ENCODE measurements at regions not wholly inside any gene's neighbourhood (a gene's known extent, or its start where the extent isn't known, plus 50 kb on each side); places are given as distances from the start of the nearest gene placed in this dataset.

DNA sequence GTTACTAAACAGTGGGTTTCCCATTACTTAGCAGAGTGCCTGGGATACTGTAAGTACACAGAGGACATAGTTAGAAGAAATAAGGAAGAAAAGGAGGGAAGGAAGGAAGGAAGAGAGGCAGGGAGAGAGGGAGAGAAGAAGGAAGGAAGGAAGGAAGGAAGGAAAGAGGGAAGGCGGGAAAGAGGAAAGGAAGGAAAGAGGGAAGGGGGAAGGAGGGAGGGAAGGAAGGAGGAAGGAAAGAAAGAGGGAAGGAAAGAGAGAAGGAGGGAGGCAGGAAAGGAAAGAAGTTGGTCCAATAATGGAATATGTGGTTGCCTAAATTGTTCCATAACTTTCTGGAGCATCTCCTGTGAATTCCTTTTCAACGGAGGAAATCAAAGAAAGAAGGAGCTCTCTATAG lies 1230.4 kb downstream of the AACS start:
- no peak overlapping the region for H3K9ac ChIP-seq (ENCODE audit: low read length)

DNA sequence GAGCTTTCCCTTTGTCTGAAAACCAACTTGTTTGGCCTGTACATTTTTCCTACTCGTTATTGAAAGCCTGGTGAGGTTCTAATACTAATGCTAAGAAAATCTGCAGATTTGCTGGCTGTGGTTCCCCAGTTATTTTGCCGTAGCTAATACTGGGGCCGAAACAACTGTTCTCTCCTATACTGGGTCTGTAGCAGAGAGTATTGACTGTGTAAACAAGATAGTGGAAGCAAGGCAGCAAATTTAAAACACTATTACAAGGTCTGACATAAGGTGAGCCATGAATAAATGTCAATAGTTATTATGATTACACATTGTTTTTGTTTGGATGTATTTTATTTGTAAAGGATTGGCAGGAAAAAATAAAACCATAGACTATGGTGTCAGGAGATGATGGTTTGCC lies 1244.0 kb downstream of the AACS start:
- Histone ChIP-seq H3K27ac (ENCODE audit: low read length) (no peak overlapping the region), H3K36me3 (ENCODE audit: insufficient read depth, low read length) (no peaks in the 10 kb centered on the region), H3K9me2 (ENCODE audit: insufficient read depth, low read length) (no peaks in the 10 kb centered on the region), H3K9ac (ENCODE audit: low read length) (no peak overlapping the region), H3F3A (ENCODE audit: insufficient read depth, low read length, poor library complexity, severe bottlenecking) (no peaks in the 10 kb centered on the region), H3K4me3 (ENCODE audit: low read length) (no peak overlapping the region), H3K9me3 (ENCODE audit: low read length) (no peaks in the 10 kb centered on the region), H3K79me2 (replicated peaks; ENCODE audit: insufficient read depth, low read length) (no peaks in the 10 kb centered on the region), H4K20me1 (ENCODE audit: insufficient read depth) (no peaks in the 10 kb centered on the region), H3K4me2 (ENCODE audit: low read length) (no peak overlapping the region), H3K27me3 (ENCODE audit: insufficient read depth, low read depth, low read length) (no peaks in the 10 kb centered on the region), H2AFZ (ENCODE audit: low read depth, low read length) (no peak overlapping the region)
- TF ChIP-seq POLR2AphosphoS5 (IDR thresholded peaks at IDR 0.05), result no peak
- no peak for TF ChIP-seq MXI1 (conservative IDR thresholded peaks at IDR 0.05; ENCODE audit: poor library complexity, severe bottlenecking)
- TF ChIP-seq SMC3 (conservative IDR thresholded peaks at IDR 0.05; ENCODE audit: poor library complexity), result no peak
- TF ChIP-seq, protein P1, sequence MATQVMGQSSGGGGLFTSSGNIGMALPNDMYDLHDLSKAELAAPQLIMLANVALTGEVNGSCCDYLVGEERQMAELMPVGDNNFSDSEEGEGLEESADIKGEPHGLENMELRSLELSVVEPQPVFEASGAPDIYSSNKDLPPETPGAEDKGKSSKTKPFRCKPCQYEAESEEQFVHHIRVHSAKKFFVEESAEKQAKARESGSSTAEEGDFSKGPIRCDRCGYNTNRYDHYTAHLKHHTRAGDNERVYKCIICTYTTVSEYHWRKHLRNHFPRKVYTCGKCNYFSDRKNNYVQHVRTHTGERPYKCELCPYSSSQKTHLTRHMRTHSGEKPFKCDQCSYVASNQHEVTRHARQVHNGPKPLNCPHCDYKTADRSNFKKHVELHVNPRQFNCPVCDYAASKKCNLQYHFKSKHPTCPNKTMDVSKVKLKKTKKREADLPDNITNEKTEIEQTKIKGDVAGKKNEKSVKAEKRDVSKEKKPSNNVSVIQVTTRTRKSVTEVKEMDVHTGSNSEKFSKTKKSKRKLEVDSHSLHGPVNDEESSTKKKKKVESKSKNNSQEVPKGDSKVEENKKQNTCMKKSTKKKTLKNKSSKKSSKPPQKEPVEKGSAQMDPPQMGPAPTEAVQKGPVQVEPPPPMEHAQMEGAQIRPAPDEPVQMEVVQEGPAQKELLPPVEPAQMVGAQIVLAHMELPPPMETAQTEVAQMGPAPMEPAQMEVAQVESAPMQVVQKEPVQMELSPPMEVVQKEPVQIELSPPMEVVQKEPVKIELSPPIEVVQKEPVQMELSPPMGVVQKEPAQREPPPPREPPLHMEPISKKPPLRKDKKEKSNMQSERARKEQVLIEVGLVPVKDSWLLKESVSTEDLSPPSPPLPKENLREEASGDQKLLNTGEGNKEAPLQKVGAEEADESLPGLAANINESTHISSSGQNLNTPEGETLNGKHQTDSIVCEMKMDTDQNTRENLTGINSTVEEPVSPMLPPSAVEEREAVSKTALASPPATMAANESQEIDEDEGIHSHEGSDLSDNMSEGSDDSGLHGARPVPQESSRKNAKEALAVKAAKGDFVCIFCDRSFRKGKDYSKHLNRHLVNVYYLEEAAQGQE (IDR thresholded peaks at IDR 0.05; ENCODE audit: borderline replicate concordance), result no peak
- TF ChIP-seq TAF1 (IDR thresholded peaks at IDR 0.05; ENCODE audit: low read depth), result no peak
- no peak for TF ChIP-seq EZH2 (IDR thresholded peaks at IDR 0.05; ENCODE audit: borderline replicate concordance, insufficient read depth, low read length, poor library complexity, severe bottlenecking)
- TF ChIP-seq, protein P2, sequence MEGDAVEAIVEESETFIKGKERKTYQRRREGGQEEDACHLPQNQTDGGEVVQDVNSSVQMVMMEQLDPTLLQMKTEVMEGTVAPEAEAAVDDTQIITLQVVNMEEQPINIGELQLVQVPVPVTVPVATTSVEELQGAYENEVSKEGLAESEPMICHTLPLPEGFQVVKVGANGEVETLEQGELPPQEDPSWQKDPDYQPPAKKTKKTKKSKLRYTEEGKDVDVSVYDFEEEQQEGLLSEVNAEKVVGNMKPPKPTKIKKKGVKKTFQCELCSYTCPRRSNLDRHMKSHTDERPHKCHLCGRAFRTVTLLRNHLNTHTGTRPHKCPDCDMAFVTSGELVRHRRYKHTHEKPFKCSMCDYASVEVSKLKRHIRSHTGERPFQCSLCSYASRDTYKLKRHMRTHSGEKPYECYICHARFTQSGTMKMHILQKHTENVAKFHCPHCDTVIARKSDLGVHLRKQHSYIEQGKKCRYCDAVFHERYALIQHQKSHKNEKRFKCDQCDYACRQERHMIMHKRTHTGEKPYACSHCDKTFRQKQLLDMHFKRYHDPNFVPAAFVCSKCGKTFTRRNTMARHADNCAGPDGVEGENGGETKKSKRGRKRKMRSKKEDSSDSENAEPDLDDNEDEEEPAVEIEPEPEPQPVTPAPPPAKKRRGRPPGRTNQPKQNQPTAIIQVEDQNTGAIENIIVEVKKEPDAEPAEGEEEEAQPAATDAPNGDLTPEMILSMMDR (IDR thresholded peaks at IDR 0.05; ENCODE audit: poor library complexity, severe bottlenecking), result no peak
- no peak for TF ChIP-seq EP300 (conservative IDR thresholded peaks at IDR 0.05; ENCODE audit: poor library complexity, severe bottlenecking)
- no peak for TF ChIP-seq RAD21 (conservative IDR thresholded peaks at IDR 0.05)

More for the DNA sequence above, 1230.4 kb downstream of the AACS start:
- no peaks in the 10 kb centered on the region for H3K36me3 ChIP-seq (ENCODE audit: insufficient read depth, low read length)
- H4K20me1 ChIP-seq (ENCODE audit: insufficient read depth), result no peaks in the 10 kb centered on the region
- H3K27me3 ChIP-seq (ENCODE audit: insufficient read depth, low read depth, low read length), result no peaks in the 10 kb centered on the region
- no peaks in the 10 kb centered on the region for H3K9me3 ChIP-seq (ENCODE audit: low read length)
- no peak overlapping the region for H3K27ac ChIP-seq (ENCODE audit: low read length)
- H3K9me2 ChIP-seq (ENCODE audit: insufficient read depth, low read length), result no peaks in the 10 kb centered on the region
- no peaks in the 10 kb centered on the region for H3K79me2 ChIP-seq (replicated peaks; ENCODE audit: insufficient read depth, low read length)
- TF ChIP-seq, protein P1 (IDR thresholded peaks at IDR 0.05; ENCODE audit: borderline replicate concordance), result no peak
- TF ChIP-seq EP300 (conservative IDR thresholded peaks at IDR 0.05; ENCODE audit: poor library complexity, severe bottlenecking), result no peak
- no peak for TF ChIP-seq TAF1 (IDR thresholded peaks at IDR 0.05; ENCODE audit: low read depth)
- no peak for TF ChIP-seq EZH2 (IDR thresholded peaks at IDR 0.05; ENCODE audit: borderline replicate concordance, insufficient read depth, low read length, poor library complexity, severe bottlenecking)
- TF ChIP-seq, protein P2 (IDR thresholded peaks at IDR 0.05; ENCODE audit: poor library complexity, severe bottlenecking), result no peak
- TF ChIP-seq RAD21 (conservative IDR thresholded peaks at IDR 0.05), result no peak
- no peak for TF ChIP-seq POLR2AphosphoS5 (IDR thresholded peaks at IDR 0.05)
- no peak for TF ChIP-seq SMC3 (conservative IDR thresholded peaks at IDR 0.05; ENCODE audit: poor library complexity)
- no peak for TF ChIP-seq MXI1 (conservative IDR thresholded peaks at IDR 0.05; ENCODE audit: poor library complexity, severe bottlenecking)
- H2AFZ ChIP-seq (ENCODE audit: low read depth, low read length), result no peak overlapping the region
- no peaks in the 10 kb centered on the region for H3F3A ChIP-seq (ENCODE audit: insufficient read depth, low read length, poor library complexity, severe bottlenecking)
- no peak overlapping the region for H3K4me2 ChIP-seq (ENCODE audit: low read length)
- H3K4me3 ChIP-seq (ENCODE audit: low read length), result no peak overlapping the region
